Choroid plexus epithelial cell (primary cell): ENCODE measurements at regions not wholly inside any gene's neighbourhood (a gene's known extent, or its start where the extent isn't known, plus 50 kb on each side); places are given as distances from the start of the nearest gene placed in this dataset.

Experiments
- DNase-seq: peaks from one replicate; pipeline ENCODE4 v3.0.0-alpha.2; 2010; ENCODE audit warnings: low read depth
- H3K4me3 ChIP-seq: 2 replicates; pipeline ENCODE4 v1.5.1; 2011; ENCODE audit warnings: low read depth, mild to moderate bottlenecking, control low read depth, low read length, moderate library complexity
- TF ChIP-seq, protein P1 (sequence below): conservative IDR thresholded peaks from 2 replicates; pipeline ENCODE4 v1.5.1; 2011; ENCODE audit warnings: low read depth, mild to moderate bottlenecking, control low read depth, inconsistent platforms, low read length, moderate library complexity

GRCh38 chr15:29170521-29170920, 99.1 kb downstream of the NSMCE3 start:
- H3K4me3 ChIP-seq, result no peak overlapping the region
- DNase-seq, result no peak
- TF ChIP-seq, protein P1, sequence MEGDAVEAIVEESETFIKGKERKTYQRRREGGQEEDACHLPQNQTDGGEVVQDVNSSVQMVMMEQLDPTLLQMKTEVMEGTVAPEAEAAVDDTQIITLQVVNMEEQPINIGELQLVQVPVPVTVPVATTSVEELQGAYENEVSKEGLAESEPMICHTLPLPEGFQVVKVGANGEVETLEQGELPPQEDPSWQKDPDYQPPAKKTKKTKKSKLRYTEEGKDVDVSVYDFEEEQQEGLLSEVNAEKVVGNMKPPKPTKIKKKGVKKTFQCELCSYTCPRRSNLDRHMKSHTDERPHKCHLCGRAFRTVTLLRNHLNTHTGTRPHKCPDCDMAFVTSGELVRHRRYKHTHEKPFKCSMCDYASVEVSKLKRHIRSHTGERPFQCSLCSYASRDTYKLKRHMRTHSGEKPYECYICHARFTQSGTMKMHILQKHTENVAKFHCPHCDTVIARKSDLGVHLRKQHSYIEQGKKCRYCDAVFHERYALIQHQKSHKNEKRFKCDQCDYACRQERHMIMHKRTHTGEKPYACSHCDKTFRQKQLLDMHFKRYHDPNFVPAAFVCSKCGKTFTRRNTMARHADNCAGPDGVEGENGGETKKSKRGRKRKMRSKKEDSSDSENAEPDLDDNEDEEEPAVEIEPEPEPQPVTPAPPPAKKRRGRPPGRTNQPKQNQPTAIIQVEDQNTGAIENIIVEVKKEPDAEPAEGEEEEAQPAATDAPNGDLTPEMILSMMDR, result no peak
